Gastrocnemius medialis (tissue), 4 donors: ENCODE measurements at regions not wholly inside any gene's neighbourhood (a gene's known extent, or its start where the extent isn't known, plus 50 kb on each side); places are given as distances from the start of the nearest gene placed in this dataset.

ENCODE experiments used
- POLR2A ChIP-seq, 2 donors: fragments of 450-650 bp; IDR thresholded peaks; one replicate each; pipeline ENCODE4 v1.6.1; 2017; ENCODE audit warnings: antibody characterized with exemption in 2 of 2, mild to moderate bottlenecking in 2 of 2, moderate library complexity in 2 of 2
- TF ChIP-seq, protein P1 (sequence below), 5 experiments: fragments of 450-650 bp in 3 of 5; fragments of 200-600 bp in 2 of 5; sonication (generic) in 2 of 5; IDR thresholded peaks in 4 of 5; conservative IDR thresholded peaks in 1 of 5; 1 replicate in 4 of 5; 2 replicates in 1 of 5; pipeline ENCODE4 v1.5.1; 2016 to 2019; ENCODE audit warnings: antibody characterized with exemption in 5 of 5, mild to moderate bottlenecking in 3 of 5, moderate library complexity in 3 of 5

DNA sequence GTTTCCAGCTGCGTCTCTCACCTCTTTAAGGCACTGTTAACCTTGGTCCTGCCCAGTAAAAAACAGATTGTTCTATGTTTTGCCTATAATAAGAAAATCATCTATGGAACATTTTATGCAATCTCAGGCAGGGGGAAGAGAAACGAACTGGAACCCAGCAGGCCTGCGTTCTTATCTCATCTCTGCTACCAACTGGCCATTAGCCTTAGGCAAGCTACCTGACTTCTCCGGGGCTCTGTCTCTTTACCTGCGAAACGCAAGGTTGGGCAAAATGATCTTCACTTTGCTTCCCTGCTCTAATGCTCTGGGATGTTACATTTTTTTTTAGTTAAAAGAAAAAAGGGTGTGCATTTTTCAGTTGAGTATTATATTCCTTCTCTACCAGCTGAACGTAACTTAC lies 70.5 kb upstream of the WIPF1 start:
- TF ChIP-seq, protein P1, sequence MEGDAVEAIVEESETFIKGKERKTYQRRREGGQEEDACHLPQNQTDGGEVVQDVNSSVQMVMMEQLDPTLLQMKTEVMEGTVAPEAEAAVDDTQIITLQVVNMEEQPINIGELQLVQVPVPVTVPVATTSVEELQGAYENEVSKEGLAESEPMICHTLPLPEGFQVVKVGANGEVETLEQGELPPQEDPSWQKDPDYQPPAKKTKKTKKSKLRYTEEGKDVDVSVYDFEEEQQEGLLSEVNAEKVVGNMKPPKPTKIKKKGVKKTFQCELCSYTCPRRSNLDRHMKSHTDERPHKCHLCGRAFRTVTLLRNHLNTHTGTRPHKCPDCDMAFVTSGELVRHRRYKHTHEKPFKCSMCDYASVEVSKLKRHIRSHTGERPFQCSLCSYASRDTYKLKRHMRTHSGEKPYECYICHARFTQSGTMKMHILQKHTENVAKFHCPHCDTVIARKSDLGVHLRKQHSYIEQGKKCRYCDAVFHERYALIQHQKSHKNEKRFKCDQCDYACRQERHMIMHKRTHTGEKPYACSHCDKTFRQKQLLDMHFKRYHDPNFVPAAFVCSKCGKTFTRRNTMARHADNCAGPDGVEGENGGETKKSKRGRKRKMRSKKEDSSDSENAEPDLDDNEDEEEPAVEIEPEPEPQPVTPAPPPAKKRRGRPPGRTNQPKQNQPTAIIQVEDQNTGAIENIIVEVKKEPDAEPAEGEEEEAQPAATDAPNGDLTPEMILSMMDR (IDR thresholded peaks at IDR 0.05 in 4 of 5, conservative IDR thresholded peaks at IDR 0.05 in 1 of 5), result no peak
- TF ChIP-seq POLR2A (IDR thresholded peaks at IDR 0.05), result no peak
